HG03354 (cell line): ENCODE measurements at regions not wholly inside any gene's neighbourhood (a gene's known extent, or its start where the extent isn't known, plus 50 kb on each side); places are given as distances from the start of the nearest gene placed in this dataset.

Experiments
- ATAC-seq: cut with Tn5 transposase; IDR thresholded peaks from one replicate; pipeline ENCODE4 v1.9.1; 2021; ENCODE audit warnings: mild to moderate bottlenecking; ENCODE audit not compliant: unreplicated experiment, poor library complexity, severe bottlenecking

DNA sequence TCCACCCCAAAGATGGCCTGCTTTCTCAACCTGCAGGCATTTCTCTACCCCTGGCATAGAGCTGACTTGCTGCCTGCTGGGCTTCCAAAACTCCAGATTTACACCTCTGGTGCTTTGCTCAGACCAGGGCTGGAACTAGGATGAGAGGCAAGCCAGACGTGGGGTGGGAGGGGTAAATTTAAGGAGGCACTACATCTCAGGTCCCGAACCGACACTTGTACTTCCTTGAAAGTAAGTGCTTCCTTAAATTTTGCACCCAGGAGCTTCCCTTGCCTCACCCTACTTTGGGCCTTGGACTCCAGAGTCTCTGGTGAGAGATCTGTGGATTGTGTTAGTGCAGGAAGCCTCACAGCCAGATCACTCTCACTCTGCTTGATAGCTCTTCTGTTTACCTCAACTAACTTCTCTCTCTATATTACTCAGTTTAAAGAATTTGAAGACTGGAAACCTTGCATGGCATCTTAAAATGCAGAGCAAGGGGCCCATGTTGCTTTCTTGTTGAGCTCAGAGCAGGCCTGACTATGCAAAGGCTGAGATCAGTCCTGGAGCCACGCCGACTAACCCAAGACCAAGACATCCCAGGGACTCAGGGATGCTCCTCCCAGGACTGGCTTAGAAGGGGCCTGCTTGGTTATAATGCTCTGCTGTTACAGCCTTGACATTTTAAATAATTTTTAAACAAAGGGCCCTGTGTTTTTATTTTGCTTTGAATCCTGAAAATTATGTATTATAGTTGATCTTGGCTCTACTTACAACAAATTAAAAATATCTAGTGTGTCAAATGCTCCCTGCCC lies 145.0 kb upstream of the LEF1 start:
- ATAC-seq: no peak

- ATAC-seq: no peak
Measured at GRCh38 chr4:108311313-108311712, 142.6 kb upstream of the LEF1 start.

GRCh38 chr4:108303488-108304177 lies 134.9 kb upstream of the LEF1 start:
- no peak for ATAC-seq

DNA sequence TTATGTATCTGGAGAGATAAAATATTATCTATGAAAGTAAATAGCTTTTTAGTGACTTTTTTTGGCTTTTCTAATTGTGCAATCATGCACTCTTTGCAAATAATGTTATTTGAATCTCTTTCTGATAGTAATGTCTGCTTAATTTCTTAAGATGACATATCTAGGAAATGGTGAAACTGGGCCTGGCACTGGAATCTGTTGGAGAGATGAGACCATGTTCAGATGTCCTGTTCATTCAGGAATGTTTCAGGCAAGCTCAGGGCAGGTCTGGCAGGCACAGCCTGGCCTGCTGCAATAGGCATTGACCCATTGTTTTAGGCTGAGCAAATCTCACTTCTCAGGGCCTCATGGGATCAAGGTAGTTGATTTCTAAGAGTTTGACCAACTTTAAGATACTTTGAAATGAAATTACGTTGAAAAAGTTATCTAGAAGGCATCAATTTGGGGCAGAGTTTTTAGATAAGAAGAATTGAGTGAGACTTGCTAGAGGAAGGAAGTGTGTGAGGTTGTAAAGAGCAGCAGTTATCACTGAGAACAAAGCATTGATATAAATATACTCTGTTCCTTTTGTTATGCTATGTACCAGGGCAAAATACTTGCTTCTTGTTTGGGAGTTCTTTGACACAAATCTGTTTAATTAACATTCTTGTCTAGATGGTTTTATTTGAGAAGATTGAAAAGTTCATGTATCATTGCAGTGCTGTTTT lies 133.0 kb upstream of the LEF1 start:
- no peak for ATAC-seq

GRCh38 chr4:108297605-108298004 lies 128.9 kb upstream of the LEF1 start:
- ATAC-seq: no peak

DNA sequence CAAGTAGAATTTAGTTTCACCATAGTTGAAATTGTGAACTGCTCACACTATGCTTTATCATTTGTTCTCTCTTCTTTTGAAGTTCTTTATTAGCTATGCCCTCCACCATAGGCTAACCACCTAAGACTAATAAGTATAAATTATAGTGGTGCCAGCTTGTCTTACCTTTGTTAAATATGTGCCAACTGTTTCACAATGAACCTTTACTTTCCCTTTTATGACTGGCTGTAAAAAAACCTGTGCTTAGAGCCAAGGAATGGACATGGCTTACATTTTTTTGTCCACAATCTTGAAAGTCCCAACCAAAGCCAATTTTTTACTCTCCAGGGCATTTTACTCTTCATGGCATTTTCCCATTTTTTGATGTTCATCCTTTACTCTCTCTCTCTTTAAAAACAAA lies 123.5 kb upstream of the LEF1 start:
- no peak for ATAC-seq

GRCh38 chr4:108291137-108291536 lies 122.4 kb upstream of the LEF1 start:
- no peak for ATAC-seq

DNA sequence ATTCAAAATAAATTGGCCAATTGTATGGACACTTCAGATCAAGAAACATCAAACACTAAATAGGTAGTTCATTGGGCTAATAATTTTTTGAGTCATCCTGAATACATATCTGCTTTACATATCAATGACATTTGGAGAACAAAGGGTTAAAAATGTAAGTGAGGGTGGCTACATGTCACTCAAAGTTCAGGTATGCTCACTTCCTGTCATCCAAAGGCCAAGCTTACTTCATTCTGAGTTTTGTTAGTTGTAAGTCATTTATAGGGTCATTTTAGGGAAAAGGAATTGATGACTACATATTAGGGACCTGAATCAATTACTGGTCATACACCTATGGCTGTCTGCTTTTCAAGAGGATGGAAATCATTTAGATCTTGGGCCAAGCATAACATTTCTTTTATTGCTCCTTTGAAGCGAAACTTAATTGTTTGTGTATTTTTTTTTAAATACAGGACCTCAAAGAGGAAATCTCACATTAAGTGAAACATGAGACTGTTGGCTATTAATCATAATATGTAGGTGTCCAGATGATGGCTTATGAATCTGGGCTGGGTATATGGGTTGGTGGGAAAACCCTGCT lies 119.2 kb upstream of the LEF1 start:
- ATAC-seq: no peak

DNA sequence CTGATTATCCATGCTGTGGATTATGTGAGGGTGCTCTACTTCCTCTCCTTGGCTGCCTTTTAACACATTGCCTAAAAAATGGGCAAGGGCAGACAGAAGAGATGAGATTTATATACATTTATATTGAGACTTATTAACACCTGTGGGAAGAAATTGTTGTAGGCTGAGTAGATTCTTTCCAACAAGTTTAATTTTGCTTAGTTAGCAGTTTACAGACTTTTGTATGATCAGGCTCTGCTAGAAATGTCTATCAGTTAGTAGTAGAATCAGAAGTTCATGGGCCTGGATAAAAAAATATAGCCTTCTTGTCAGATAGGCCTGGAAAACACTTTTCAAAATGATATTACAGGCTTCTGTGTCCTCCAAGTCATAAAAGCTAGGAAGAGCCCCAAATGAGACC lies 111.3 kb upstream of the LEF1 start:
- ATAC-seq: no peak

DNA sequence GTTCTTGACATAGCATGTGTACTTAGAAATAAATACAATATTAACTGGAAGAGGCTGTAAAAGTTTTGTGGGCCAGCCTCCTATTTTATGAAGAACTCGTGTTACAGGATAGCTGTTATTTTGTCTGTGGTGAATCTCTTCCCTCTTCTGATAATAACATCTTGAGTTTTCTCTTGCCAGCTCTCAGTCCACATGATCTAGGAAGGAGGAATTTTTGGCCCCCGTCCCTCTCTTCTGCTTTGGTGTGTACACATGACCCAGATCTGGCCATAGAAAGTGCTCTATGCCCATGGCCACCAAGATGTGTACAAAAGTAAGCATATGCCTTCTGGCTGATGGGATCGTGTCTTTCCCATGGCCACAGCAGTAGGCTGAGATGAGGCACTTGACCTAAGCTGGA lies 108.0 kb upstream of the LEF1 start:
- no peak for ATAC-seq

DNA sequence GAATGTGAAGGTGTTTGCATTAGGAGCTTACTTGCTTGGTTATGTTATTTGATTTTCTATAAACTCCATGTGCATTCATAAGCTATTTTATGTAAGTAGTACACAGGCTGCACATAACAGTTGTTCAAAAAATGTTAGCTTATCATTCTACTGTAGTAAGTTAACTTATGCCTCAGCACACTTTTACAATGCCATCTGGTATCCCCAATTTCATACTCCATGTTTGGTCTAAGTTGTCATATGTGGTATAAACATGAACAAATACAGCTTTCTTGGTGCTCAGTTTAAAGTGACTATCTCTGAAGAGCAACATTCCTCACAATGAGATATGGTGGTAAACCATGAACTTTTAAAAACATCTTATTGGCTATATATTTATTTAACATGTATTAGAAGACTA lies 104.3 kb upstream of the LEF1 start:
- ATAC-seq: no peak

DNA sequence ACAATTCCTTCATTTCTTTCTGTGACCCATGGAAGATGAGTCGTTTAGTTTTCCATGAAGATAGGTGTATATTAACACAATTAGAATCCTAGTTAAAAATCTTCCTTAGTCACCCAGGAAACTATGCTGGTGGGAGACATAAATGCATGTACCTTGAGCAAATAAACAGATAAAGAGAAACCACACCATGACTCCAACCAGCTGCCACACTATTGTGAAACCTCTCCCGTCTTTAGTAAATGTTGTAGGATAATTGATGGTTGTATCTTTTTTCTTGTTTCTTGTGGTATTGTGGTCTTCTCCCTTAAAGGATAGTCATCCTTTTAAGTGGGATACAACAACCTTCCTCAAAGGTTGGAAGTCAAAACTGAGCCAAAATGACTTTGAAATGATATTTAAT lies 103.8 kb upstream of the LEF1 start:
- ATAC-seq: no peak

GRCh38 chr4:108272046-108272445 lies 103.3 kb upstream of the LEF1 start:
- no peak for ATAC-seq

GRCh38 chr4:108270466-108271450 lies 102.0 kb upstream of the LEF1 start:
- no peak for ATAC-seq

GRCh38 chr4:108264693-108265092 lies 96.0 kb upstream of the LEF1 start:
- ATAC-seq: no peak

GRCh38 chr4:108263057-108263456 lies 94.3 kb upstream of the LEF1 start:
- ATAC-seq: no peak

- no peak for ATAC-seq
Measured at GRCh38 chr4:108261026-108261425, 92.3 kb upstream of the LEF1 start.

- no peak for ATAC-seq
Measured at GRCh38 chr4:108256538-108256937, 87.8 kb upstream of the LEF1 start.

- ATAC-seq: no peak
Measured at GRCh38 chr4:108255203-108255747, 86.5 kb upstream of the LEF1 start.
